ENCODE measurements at regions not wholly inside any gene's neighbourhood (a gene's known extent, or its start where the extent isn't known, plus 50 kb on each side); places are given as distances from the start of the nearest gene placed in this dataset.
"Not testable (repeated sequence)": the region's sequence is repeated elsewhere in the genome, so short reads cannot be mapped to it uniquely, and the experiment has no call there.

- no peak for DNase-seq (ENCODE audit: low read depth, low spot score)
Observed at GRCh38 chr2:16092861-16093638, 152.7 kb downstream of the MYCN start.

DNA sequence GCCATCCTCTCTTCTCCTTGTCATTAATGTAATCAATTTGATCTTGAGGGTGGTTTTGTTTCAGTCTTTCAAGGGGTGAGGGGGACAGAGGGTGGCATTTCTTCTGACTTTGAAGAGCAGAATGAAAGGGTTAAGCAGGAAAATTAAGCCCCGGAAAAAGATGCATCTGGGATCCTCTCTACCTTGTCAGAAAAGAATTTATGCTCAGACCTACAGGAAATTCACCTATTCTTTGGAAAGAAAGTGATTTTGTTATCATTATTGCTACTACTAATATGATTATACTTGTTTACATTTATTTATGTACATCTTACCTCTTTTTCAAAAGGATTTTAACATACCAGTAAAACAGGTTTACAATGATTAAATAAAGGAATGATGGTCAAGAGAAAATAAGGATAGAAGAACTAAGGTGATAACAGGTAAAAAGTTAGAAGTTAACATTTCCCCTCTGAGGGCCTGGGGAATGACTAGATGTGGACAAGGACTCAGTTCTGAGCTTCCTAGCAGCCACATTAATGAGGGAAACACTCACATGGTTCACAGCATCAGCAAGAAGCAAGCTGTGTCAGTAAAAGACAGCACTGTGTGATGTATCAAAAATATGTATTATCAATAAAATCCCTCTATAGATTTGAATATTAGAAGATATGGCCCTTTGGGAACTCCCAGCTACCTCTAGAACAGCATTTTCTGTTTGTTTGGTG is 151.4 kb downstream of the MYCN start:
- DNase-seq (ENCODE audit: low read depth, low spot score): no peak

DNA sequence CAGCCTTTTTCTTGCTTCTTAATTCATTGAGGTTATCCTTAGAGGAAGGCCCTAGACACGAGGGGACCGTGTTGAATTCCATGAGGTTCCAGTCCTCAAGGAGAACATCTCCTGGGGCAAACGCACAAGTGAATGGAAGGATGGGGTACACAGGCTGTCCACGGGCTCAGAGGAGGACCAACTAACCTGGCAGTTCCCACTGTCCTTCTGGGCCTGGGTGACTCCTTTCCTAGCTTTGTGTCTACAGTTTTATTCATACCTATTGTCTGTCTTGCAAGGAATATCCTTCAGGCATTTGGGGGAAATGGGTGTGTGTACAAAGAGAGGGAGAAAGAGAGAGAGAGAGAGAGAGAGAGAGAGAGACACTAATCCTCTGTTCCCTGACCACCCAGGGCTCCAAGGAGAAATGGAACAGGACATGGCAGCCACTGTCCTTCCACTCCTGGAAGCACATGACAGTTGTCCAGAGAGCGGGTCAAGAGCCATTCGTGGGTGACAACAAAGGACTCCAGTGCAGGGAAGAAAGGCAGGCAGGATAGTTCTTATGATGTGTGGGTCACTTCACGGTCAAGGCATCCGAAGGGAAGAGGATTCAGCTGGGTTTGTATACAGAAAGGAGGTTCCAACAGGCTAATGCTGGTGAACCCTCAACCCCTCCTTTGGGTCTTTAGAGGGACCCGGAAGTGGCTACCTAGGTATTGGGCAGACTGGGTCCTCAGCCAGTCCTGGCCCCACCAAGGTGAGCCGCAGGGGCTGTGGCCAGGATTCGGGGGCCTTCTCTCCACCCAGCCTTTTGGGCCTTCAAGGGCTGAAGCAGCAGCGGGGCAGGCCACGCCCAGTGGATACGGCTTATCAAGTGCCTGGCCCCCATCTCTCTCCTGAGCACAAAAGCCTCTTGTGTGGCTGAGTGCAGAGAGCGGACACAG is 150.6 kb downstream of the MYCN start:
- no peak for DNase-seq (ENCODE audit: low read depth, low spot score)

- not testable (repeated sequence) for DNase-seq (ENCODE audit: low read depth, low spot score)
Observed at GRCh38 chr2:16089491-16089890, 149.1 kb downstream of the MYCN start.

DNA sequence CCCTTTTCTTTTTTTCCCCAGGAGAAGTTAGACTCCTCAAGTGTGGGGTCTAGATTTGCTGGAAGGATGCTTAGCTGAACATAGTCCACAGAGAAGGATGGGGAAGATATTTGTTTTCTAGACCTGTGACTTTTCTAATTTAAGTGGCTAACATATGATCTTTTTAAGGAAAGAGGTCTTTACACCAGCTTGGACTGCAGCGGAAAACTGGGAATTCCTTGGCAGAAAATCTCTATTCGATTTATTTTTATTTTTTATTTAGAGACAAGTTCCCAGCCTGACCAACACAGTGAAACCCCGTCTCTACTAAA is 148.4 kb downstream of the MYCN start:
- DNase-seq (ENCODE audit: low read depth, low spot score): no peak

DNA sequence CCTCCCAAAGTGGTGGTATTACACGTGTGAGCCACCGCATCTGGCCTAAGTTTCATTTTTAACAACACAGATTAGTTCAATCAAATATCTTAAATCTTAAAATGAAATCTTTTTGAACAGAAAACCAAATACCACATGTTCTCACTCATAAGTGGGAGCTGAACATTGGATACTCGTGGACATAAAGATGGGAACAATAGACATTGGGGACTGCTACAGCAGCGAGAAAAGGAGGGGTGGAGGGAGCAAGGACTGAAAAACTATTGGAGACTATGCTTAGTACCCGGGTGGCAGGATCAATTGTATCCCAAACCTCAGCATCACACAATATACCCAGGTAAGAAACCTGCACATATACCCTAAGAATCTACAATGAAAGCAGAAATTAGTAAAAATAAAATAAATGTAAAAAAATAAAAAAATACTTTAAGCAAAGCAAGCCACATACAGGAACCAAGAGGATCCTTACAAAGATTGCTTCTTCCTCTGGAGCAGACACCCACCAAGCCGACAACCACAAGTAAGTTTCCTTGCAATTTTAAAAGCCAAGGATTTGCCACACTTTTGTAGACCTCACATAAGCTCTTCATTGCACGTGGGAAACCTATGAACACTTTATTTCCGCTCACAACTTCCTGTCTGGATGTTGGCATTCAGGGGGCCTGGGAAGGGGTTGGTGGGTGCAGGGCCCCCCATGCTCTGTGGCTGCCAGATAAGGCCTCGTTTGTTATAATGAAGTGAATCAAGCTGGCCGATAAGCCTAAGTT is 147.9 kb downstream of the MYCN start:
- no peak for DNase-seq (ENCODE audit: low read depth, low spot score)

GRCh38 chr2:16086136-16086535 is 145.8 kb downstream of the MYCN start:
- not testable (repeated sequence) for DNase-seq (ENCODE audit: low read depth, low spot score)

DNA sequence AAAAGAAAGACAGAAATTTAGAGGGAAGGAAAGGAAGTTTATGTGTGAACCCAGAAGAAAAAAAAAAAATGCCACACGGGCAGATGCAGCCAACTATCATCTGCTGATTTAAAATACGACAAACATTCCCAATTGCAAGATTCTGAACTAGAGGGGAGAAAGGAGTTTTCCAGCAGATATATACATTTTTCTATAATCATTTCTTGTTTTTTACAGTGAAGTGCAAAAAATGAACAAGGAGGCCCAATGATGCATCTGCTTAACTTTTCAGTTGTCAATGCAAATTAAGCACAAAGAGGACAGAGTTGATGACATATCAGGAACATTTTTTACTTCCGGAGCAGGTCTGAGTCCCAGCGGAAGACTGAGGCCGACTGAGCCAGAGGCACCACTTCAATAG is 144.7 kb downstream of the MYCN start:
- DNase-seq (ENCODE audit: low read depth, low spot score): no peak

DNA sequence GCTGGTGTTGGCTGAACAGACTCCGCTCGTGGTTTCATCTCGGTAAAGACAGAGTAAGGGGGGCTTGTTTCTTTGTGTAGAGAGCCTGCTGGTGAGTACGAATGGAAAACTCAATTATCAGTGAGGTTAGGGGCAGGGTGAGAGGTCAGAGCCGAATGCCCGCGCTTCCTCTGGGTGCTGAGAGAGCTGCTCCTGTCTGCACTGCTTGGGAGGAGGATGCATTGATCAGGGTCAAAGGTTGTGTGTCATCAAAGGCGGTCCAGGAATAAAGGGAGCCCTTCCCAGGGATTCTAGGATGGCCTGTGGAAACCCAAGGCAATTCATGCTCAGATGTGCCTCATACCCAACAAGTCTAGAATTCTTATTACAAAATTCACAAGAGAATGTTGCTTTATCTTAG is 143.9 kb downstream of the MYCN start:
- DNase-seq (ENCODE audit: low read depth, low spot score): no peak

DNA sequence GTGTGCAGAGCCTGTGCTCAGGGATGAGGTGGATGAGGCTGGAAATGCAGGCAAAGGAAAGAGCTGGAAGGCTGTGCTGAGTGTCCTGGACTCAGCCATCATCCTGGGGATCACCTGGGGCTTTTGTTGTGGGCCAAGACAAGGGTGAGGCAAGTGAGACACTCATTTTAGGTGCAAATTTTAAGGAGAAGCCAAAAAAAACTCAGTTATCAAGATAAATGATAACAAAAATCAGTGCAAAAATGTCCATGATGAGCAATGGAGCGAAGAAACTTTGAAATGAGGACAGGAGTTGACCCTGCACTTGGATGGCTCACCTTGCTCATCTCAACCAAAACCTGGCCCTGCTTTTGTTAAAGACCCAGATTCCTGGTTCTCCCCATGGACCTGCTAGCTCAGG is 141.9 kb downstream of the MYCN start:
- no peak for DNase-seq (ENCODE audit: low read depth, low spot score)

DNA sequence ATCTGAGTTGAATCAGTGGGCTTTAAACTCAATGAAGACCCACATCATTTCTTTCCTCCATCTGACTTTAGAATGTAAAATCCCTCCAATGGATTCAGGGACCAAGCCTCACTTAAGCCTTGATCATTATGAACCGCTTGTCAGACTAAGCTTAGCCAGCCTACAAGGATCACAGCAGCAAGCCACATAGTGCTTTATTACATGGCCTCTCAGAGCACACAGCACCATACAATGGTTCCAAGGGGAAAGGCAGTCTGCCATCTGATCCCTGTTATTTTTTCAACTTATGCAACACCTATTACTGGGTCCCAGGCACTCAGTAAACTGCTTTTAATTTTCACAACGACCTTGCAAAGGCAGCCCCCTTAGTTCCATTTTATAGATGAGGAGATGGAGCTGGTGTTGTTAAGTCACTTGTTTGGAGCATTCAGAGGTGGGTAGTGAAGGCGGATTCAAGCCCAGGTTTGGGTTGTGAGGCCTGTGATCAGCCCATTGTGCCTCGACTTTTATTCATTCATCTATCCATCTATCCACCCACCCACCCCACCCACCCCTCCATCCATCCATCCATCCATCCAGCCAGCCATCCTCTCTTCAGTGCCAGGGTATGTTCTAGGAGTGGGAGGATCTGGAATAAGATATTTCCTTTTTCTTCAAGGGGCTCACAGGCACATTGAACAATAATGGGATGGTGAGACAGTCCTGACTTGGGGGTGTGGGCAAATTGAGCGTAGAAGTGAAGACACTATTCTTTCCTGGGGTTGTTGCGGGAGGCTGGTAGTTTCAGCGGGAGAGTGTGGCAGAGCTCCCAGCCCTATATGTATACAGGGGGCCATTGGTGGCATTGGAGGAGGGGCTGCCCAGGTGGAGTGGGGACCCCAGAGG is 141.2 kb downstream of the MYCN start:
- no peak for DNase-seq (ENCODE audit: low read depth, low spot score)

GRCh38 chr2:16080516-16080915 is 140.2 kb downstream of the MYCN start:
- DNase-seq (ENCODE audit: low read depth, low spot score): no peak

GRCh38 chr2:16080071-16080470 is 139.7 kb downstream of the MYCN start:
- DNase-seq (ENCODE audit: low read depth, low spot score): no peak

GRCh38 chr2:16079637-16080036 is 139.3 kb downstream of the MYCN start:
- no peak for DNase-seq (ENCODE audit: low read depth, low spot score)

GRCh38 chr2:16077601-16078000 is 137.3 kb downstream of the MYCN start:
- DNase-seq (ENCODE audit: low read depth, low spot score): no peak

GRCh38 chr2:16076911-16077310 is 136.6 kb downstream of the MYCN start:
- no peak for DNase-seq (ENCODE audit: low read depth, low spot score)

- no peak for DNase-seq (ENCODE audit: low read depth, low spot score)
Observed at GRCh38 chr2:16075045-16076012, 135.0 kb downstream of the MYCN start.

DNA sequence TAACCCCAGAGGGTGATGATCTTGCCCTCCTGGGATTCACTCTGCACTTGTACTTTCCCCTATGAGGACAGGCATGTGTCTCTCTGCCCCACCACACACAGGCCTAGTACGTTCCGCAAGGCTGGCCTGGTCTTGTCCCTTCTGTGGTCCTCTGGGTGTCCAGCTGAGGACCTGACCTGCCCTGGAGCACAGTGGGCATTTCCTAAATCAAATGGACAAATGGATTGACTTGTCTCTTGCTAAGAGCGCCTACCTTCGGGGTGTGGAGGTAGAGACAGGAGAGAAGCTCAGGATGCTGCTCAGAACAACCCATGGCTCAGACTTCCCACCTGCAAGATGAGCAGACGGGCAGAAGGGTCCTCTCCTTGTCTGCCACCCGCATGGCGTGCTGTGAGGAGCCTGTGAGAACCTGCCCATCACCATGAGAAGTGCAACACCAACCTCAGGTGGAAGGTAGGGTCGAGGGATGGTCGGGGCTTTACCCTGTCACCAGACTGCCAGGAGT is 133.6 kb downstream of the MYCN start:
- DNase-seq (ENCODE audit: low read depth, low spot score): no peak

DNA sequence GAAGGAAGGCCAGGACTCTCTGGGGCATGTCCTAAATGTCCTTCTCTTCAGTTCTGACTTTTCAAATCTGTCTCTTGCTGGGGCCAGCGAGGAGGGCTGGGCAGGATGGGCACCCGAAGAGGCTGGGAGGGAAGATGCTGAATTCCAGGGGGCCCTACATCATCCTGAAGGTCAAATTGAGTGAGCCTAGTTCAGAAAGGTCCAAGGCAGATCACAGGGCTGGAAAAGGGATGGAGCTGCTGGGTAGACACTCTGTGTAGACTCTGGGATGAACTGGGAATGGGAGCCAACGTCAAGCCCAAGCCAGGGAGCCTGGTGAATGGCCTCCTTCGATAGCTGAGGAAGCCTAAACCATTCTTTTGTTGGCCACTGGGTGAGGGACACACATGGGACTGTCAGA is 133.1 kb downstream of the MYCN start:
- no peak for DNase-seq (ENCODE audit: low read depth, low spot score)

Data from ELF-1 (cell line).